ENCODE measurements at regions not wholly inside any gene's neighbourhood (a gene's known extent, or its start where the extent isn't known, plus 50 kb on each side); places are given as distances from the start of the nearest gene placed in this dataset.

DNA sequence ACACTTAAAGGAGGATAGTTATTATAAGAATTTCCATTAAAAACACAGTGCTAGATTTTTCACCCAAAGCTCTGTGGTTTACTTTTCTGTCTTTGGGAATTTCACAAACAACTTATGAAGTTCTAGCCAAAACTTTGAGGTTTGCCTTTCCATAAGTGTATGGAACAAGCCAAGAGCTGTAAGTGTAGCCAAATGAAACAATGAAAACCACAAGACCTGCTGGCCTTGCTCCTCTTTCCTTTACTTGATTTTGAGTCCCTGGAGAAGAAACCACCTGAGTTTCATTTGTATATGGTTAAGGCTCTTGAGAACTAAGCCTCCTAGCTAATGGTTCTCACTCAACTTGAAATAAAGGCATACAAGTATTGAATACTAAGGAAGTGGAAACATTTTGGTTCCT is 365.3 kb upstream of the EPHA3 start:
- TF ChIP-seq CTCF (IDR thresholded peaks at IDR 0.05; ENCODE audit: low read depth, low read length) (no peak), EZH2phosphoT487 (IDR thresholded peaks at IDR 0.05; ENCODE audit: low read depth) (no peak)

Data from OCI-LY3 (cell line).